GM23338 (cell line): ENCODE measurements at regions not wholly inside any gene's neighbourhood (a gene's known extent, or its start where the extent isn't known, plus 50 kb on each side); places are given as distances from the start of the nearest gene placed in this dataset.

Experiments used
- ATAC-seq: fragments of 200-7000 bp; cut with Tn5 transposase; 3 replicates; pipeline ENCODE4 v1.9.1; 2020
- DNase-seq: peaks from one replicate; pipeline ENCODE4 v3.0.0-alpha.2; 2015; ENCODE audit warnings: low spot score
- H2AFZ ChIP-seq: fragments of 200-600 bp; sonication (generic); 2 replicates; pipeline ENCODE4 v1.8.0; 2016; ENCODE audit warnings: antibody characterized with exemption, mild to moderate bottlenecking, moderate library complexity
- H3F3A ChIP-seq: fragments of 200-600 bp; sonication (generic); replicated peaks from 2 replicates; pipeline ENCODE4 v1.8.0; 2017; ENCODE audit warnings: antibody characterized with exemption, mixed run types, low read depth
- H3K27ac ChIP-seq: fragments of 200-600 bp; sonication (generic); 2 replicates; pipeline ENCODE4 v1.6.1; 2016; ENCODE audit warnings: low read depth
- H3K27me3 ChIP-seq: fragments of 200-600 bp; sonication (generic); 2 replicates; pipeline ENCODE4 v1.8.0; 2016; ENCODE audit warnings: mild to moderate bottlenecking, mixed run types, moderate library complexity; ENCODE audit not compliant: insufficient read depth
- H3K36me3 ChIP-seq: fragments of 200-600 bp; sonication (generic); 2 replicates; pipeline ENCODE4 v1.8.0; 2016; ENCODE audit warnings: mild to moderate bottlenecking; ENCODE audit not compliant: insufficient read depth
- H3K4me1 ChIP-seq: fragments of 200-600 bp; sonication (generic); 2 replicates; pipeline ENCODE4 v1.8.0; 2016; ENCODE audit warnings: mild to moderate bottlenecking, moderate library complexity; ENCODE audit not compliant: insufficient read depth
- H3K4me2 ChIP-seq: fragments of 200-600 bp; sonication (generic); 2 replicates; pipeline ENCODE4 v1.7.1; 2017; ENCODE audit warnings: mixed run types
- H3K4me3 ChIP-seq: fragments of 200-600 bp; sonication (generic); 2 replicates; pipeline ENCODE4 v1.6.1; 2016; ENCODE audit warnings: mixed run types
- H3K79me2 ChIP-seq: fragments of 200-600 bp; sonication (generic); replicated peaks from 2 replicates; pipeline ENCODE4 v1.8.0; 2017; ENCODE audit warnings: mild to moderate bottlenecking; ENCODE audit not compliant: insufficient read depth
- H3K9me2 ChIP-seq: fragments of 200-600 bp; sonication (generic); 2 replicates; pipeline ENCODE4 v1.8.0; 2017; ENCODE audit not compliant: insufficient read depth
- H4K20me1 ChIP-seq: fragments of 200-600 bp; sonication (generic); replicated peaks from 2 replicates; pipeline ENCODE4 v1.8.0; 2017; ENCODE audit warnings: mild to moderate bottlenecking; ENCODE audit not compliant: insufficient read depth
- H3K27ac Mint-ChIP-seq: 2 replicates; pipeline ENCODE4 v1.8.0; 2020; ENCODE audit warnings: inconsistent platforms, mild to moderate bottlenecking, moderate library complexity, mixed read lengths
- H3K27me3 Mint-ChIP-seq: 3 replicates; pipeline ENCODE4 v1.8.0; 2022; ENCODE audit warnings: low read depth, mild to moderate bottlenecking, moderate library complexity, mixed read lengths, inconsistent platforms; ENCODE audit not compliant: insufficient read depth, poor library complexity
- H3K36me3 Mint-ChIP-seq: 3 replicates; pipeline ENCODE4 v1.8.0; 2021; ENCODE audit warnings: low read depth, mild to moderate bottlenecking, inconsistent platforms, moderate library complexity, mixed read lengths
- H3K4me1 Mint-ChIP-seq: 3 replicates; pipeline ENCODE4 v1.8.0; 2020; ENCODE audit warnings: mild to moderate bottlenecking, inconsistent platforms, mixed read lengths
- H3K4me3 Mint-ChIP-seq: 3 replicates; pipeline ENCODE4 v1.8.0; 2021; ENCODE audit warnings: moderate library complexity, mild to moderate bottlenecking, inconsistent platforms, mixed read lengths
- H3K9me3 Mint-ChIP-seq: 3 replicates; pipeline ENCODE4 v1.8.0; 2020; ENCODE audit warnings: moderate library complexity, mild to moderate bottlenecking, inconsistent platforms, mixed read lengths
- CREB1 ChIP-seq: fragments of 250-450 bp; sonication (Bioruptor Pico); IDR thresholded peaks from 2 replicates; pipeline ENCODE4 v1.5.0; 2020; ENCODE audit warnings: low read depth, mild to moderate bottlenecking, moderate library complexity
- NANOG ChIP-seq: IDR thresholded peaks from 2 replicates; pipeline ENCODE4 v1.6.1; 2016; ENCODE audit warnings: antibody characterized with exemption, borderline replicate concordance
- ZNF114 ChIP-seq: fragments of 250-450 bp; sonication (Bioruptor Pico); IDR thresholded peaks from 2 replicates; pipeline ENCODE4 v1.5.0; 2020; ENCODE audit warnings: mild to moderate bottlenecking, moderate library complexity
- TF ChIP-seq, protein P1 (sequence below): IDR thresholded peaks from one replicate; pipeline ENCODE4 v1.6.1; 2018; ENCODE audit warnings: antibody characterized with exemption; ENCODE audit not compliant: unreplicated experiment
- TF ChIP-seq, protein P2 (sequence below): IDR thresholded peaks from 2 replicates; pipeline ENCODE4 v1.6.1; 2016; ENCODE audit warnings: antibody characterized with exemption
- TF ChIP-seq, protein P3 (sequence below): fragments of 250-450 bp; sonication (Bioruptor Pico); IDR thresholded peaks from 2 replicates; pipeline ENCODE4 v1.5.0; 2020; ENCODE audit warnings: mild to moderate bottlenecking, moderate library complexity

DNA sequence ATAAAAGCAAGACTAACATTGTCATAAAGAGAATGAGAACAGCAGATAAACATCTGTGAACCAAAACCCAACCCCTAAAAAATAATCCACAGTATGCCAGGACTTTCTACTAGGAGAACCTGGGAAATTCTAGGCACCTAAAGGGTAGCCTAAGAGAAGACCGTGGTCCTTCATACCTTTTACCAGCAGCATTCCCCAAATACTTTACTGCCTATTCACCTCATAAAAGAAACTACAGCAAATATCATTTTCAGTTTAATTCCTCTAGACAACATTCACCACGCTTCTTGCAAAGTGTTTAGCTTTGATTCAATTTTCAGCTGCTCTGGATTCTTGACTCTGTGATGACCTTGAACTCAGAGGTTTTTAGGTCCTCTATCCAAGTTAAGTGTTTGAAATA is 1180.7 kb upstream of the B3GALT2 start:
- Histone ChIP-seq H3K36me3 (no peaks in the 10 kb centered on the region), H4K20me1 (no peaks in the 10 kb centered on the region), H3K27me3 (no peaks in the 10 kb centered on the region), H3K4me1 (no peaks in the 10 kb centered on the region), H3K4me3 (no peak overlapping the region), H3K27ac (no peak overlapping the region), H3F3A (no peaks in the 10 kb centered on the region), H3K79me2 (no peaks in the 10 kb centered on the region), H3K9me2 (no peaks in the 10 kb centered on the region), H2AFZ (no peak overlapping the region), H3K4me2 (no peak overlapping the region)
- no peak overlapping the region for H3K27ac Mint-ChIP-seq
- H3K27me3 Mint-ChIP-seq, result no peaks in the 10 kb centered on the region
- no peaks in the 10 kb centered on the region for H3K36me3 Mint-ChIP-seq
- H3K4me1 Mint-ChIP-seq, result no peaks in the 10 kb centered on the region
- TF ChIP-seq ZNF114 (CRISPR knock-in tag), result no peak
- no peak for TF ChIP-seq CREB1 (CRISPR knock-in tag)
- TF ChIP-seq, protein P1, sequence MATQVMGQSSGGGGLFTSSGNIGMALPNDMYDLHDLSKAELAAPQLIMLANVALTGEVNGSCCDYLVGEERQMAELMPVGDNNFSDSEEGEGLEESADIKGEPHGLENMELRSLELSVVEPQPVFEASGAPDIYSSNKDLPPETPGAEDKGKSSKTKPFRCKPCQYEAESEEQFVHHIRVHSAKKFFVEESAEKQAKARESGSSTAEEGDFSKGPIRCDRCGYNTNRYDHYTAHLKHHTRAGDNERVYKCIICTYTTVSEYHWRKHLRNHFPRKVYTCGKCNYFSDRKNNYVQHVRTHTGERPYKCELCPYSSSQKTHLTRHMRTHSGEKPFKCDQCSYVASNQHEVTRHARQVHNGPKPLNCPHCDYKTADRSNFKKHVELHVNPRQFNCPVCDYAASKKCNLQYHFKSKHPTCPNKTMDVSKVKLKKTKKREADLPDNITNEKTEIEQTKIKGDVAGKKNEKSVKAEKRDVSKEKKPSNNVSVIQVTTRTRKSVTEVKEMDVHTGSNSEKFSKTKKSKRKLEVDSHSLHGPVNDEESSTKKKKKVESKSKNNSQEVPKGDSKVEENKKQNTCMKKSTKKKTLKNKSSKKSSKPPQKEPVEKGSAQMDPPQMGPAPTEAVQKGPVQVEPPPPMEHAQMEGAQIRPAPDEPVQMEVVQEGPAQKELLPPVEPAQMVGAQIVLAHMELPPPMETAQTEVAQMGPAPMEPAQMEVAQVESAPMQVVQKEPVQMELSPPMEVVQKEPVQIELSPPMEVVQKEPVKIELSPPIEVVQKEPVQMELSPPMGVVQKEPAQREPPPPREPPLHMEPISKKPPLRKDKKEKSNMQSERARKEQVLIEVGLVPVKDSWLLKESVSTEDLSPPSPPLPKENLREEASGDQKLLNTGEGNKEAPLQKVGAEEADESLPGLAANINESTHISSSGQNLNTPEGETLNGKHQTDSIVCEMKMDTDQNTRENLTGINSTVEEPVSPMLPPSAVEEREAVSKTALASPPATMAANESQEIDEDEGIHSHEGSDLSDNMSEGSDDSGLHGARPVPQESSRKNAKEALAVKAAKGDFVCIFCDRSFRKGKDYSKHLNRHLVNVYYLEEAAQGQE, result no peak
- TF ChIP-seq, protein P2, sequence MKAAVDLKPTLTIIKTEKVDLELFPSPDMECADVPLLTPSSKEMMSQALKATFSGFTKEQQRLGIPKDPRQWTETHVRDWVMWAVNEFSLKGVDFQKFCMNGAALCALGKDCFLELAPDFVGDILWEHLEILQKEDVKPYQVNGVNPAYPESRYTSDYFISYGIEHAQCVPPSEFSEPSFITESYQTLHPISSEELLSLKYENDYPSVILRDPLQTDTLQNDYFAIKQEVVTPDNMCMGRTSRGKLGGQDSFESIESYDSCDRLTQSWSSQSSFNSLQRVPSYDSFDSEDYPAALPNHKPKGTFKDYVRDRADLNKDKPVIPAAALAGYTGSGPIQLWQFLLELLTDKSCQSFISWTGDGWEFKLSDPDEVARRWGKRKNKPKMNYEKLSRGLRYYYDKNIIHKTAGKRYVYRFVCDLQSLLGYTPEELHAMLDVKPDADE, result no peak
- TF ChIP-seq NANOG, result no peak
- TF ChIP-seq, protein P3, sequence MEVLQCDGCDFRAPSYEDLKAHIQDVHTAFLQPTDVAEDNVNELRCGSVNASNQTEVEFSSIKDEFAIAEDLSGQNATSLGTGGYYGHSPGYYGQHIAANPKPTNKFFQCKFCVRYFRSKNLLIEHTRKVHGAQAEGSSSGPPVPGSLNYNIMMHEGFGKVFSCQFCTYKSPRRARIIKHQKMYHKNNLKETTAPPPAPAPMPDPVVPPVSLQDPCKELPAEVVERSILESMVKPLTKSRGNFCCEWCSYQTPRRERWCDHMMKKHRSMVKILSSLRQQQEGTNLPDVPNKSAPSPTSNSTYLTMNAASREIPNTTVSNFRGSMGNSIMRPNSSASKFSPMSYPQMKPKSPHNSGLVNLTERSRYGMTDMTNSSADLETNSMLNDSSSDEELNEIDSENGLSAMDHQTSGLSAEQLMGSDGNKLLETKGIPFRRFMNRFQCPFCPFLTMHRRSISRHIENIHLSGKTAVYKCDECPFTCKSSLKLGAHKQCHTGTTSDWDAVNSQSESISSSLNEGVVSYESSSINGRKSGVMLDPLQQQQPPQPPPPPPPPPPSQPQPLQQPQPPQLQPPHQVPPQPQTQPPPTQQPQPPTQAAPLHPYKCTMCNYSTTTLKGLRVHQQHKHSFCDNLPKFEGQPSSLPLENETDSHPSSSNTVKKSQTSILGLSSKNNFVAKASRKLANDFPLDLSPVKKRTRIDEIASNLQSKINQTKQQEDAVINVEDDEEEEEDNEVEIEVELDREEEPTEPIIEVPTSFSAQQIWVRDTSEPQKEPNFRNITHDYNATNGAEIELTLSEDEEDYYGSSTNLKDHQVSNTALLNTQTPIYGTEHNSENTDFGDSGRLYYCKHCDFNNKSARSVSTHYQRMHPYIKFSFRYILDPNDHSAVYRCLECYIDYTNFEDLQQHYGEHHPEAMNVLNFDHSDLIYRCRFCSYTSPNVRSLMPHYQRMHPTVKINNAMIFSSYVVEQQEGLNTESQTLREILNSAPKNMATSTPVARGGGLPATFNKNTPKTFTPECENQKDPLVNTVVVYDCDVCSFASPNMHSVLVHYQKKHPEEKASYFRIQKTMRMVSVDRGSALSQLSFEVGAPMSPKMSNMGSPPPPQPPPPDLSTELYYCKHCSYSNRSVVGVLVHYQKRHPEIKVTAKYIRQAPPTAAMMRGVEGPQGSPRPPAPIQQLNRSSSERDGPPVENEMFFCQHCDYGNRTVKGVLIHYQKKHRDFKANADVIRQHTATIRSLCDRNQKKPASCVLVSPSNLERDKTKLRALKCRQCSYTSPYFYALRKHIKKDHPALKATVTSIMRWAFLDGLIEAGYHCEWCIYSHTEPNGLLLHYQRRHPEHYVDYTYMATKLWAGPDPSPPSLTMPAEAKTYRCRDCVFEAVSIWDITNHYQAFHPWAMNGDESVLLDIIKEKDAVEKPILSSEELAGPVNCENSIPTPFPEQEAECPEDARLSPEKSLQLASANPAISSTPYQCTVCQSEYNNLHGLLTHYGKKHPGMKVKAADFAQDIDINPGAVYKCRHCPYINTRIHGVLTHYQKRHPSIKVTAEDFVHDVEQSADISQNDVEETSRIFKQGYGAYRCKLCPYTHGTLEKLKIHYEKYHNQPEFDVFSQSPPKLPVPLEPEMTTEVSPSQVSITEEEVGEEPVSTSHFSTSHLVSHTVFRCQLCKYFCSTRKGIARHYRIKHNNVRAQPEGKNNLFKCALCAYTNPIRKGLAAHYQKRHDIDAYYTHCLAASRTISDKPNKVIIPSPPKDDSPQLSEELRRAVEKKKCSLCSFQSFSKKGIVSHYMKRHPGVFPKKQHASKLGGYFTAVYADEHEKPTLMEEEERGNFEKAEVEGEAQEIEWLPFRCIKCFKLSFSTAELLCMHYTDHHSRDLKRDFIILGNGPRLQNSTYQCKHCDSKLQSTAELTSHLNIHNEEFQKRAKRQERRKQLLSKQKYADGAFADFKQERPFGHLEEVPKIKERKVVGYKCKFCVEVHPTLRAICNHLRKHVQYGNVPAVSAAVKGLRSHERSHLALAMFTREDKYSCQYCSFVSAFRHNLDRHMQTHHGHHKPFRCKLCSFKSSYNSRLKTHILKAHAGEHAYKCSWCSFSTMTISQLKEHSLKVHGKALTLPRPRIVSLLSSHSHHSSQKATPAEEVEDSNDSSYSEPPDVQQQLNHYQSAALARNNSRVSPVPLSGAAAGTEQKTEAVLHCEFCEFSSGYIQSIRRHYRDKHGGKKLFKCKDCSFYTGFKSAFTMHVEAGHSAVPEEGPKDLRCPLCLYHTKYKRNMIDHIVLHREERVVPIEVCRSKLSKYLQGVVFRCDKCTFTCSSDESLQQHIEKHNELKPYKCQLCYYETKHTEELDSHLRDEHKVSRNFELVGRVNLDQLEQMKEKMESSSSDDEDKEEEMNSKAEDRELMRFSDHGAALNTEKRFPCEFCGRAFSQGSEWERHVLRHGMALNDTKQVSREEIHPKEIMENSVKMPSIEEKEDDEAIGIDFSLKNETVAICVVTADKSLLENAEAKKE (CRISPR knock-in tag), result no peak
- H3K9me3 Mint-ChIP-seq, result no peaks in the 10 kb centered on the region
- H3K4me3 Mint-ChIP-seq, result no peak overlapping the region
- no peak for DNase-seq
- no peak for ATAC-seq
